Chondrocyte (in vitro differentiated cells): ENCODE measurements at regions not wholly inside any gene's neighbourhood (a gene's known extent, or its start where the extent isn't known, plus 50 kb on each side); places are given as distances from the start of the nearest gene placed in this dataset.

Source experiments
- DNase-seq: peaks from one replicate; pipeline ENCODE4 v3.0.0; 2021; ENCODE audit warnings: mixed read lengths, low spot score
- H3K27ac Mint-ChIP-seq: one replicate; pipeline ENCODE4 v1.8.0; 2021; ENCODE audit warnings: mild to moderate bottlenecking, moderate library complexity, mixed read lengths; ENCODE audit not compliant: unreplicated experiment
- H3K27me3 Mint-ChIP-seq: 2 replicates; pipeline ENCODE4 v1.8.0; 2021; ENCODE audit warnings: low read depth, mixed read lengths
- H3K36me3 Mint-ChIP-seq: 2 replicates; pipeline ENCODE4 v1.8.0; 2021; ENCODE audit warnings: low read depth, mixed read lengths
- H3K4me1 Mint-ChIP-seq: 2 replicates; pipeline ENCODE4 v1.8.0; 2021; ENCODE audit warnings: low read depth, mild to moderate bottlenecking, mixed read lengths
- H3K4me3 Mint-ChIP-seq: one replicate; pipeline ENCODE4 v1.8.0; 2021; ENCODE audit warnings: mild to moderate bottlenecking, moderate library complexity, mixed read lengths; ENCODE audit not compliant: unreplicated experiment
- H3K9me3 Mint-ChIP-seq: 2 replicates; pipeline ENCODE4 v1.8.0; 2021; ENCODE audit warnings: low read depth, mixed read lengths
- CTCF ChIP-seq: fragments of 200-600 bp; sonication (generic); IDR thresholded peaks from 2 replicates; pipeline ENCODE4 v1.5.0; 2021; ENCODE audit warnings: antibody characterized with exemption, mild to moderate bottlenecking, moderate library complexity

GRCh38 chr3:81033185-81033584 lies 728.3 kb downstream of the GBE1 start:
- Mint-ChIP-seq H3K27ac (no peak overlapping the region), H3K9me3 (no peaks in the 10 kb centered on the region), H3K4me1 (no peaks in the 10 kb centered on the region), H3K36me3 (no peaks in the 10 kb centered on the region), H3K27me3 (peaks cover 2% of the 10 kb centered on the region), H3K4me3 (no peak overlapping the region)
- TF ChIP-seq CTCF = no peak
- no peak for DNase-seq

GRCh38 chr3:81029861-81030260 lies 731.6 kb downstream of the GBE1 start:
- no peak for DNase-seq
- no peaks in the 10 kb centered on the region for H3K4me1 Mint-ChIP-seq
- no peak for TF ChIP-seq CTCF
- H3K27ac Mint-ChIP-seq = no peak overlapping the region
- no peaks in the 10 kb centered on the region for H3K36me3 Mint-ChIP-seq
- H3K4me3 Mint-ChIP-seq = no peak overlapping the region
- H3K9me3 Mint-ChIP-seq = no peaks in the 10 kb centered on the region
- H3K27me3 Mint-ChIP-seq = peaks cover 2% of the 10 kb centered on the region

GRCh38 chr3:81027344-81027743 lies 734.1 kb downstream of the GBE1 start:
- no peak overlapping the region for H3K27ac Mint-ChIP-seq
- DNase-seq = no peak
- H3K36me3 Mint-ChIP-seq = no peaks in the 10 kb centered on the region
- no peak overlapping the region for H3K4me3 Mint-ChIP-seq
- H3K4me1 Mint-ChIP-seq = no peaks in the 10 kb centered on the region
- H3K27me3 Mint-ChIP-seq = peaks cover 2% of the 10 kb centered on the region
- H3K9me3 Mint-ChIP-seq = no peaks in the 10 kb centered on the region
- TF ChIP-seq CTCF = no peak

- DNase-seq = no peak
- Mint-ChIP-seq H3K4me3 (no peak overlapping the region), H3K9me3 (no peaks in the 10 kb centered on the region), H3K27ac (no peak overlapping the region), H3K4me1 (no peaks in the 10 kb centered on the region), H3K36me3 (no peaks in the 10 kb centered on the region), H3K27me3 (peaks cover 2% of the 10 kb centered on the region)
- no peak for TF ChIP-seq CTCF
Measured at GRCh38 chr3:81024560-81024959, 736.9 kb downstream of the GBE1 start.

- Mint-ChIP-seq H3K27me3 (peaks cover 2% of the 10 kb centered on the region), H3K36me3 (no peaks in the 10 kb centered on the region), H3K9me3 (no peaks in the 10 kb centered on the region), H3K4me1 (no peaks in the 10 kb centered on the region), H3K4me3 (no peak overlapping the region), H3K27ac (no peak overlapping the region)
- no peak for DNase-seq
- no peak for TF ChIP-seq CTCF
Measured at GRCh38 chr3:81022339-81022738, 739.1 kb downstream of the GBE1 start.
